AG04450 (cell line): ENCODE measurements at regions not wholly inside any gene's neighbourhood (a gene's known extent, or its start where the extent isn't known, plus 50 kb on each side); places are given as distances from the start of the nearest gene placed in this dataset.

Experiments used
- CTCF ChIA-PET: fragments of 300-600, 350-600 bp; formaldehyde crosslinking; extraction: SDS; loops from one replicate; lab custom pipeline; 2022; ENCODE audit warnings: antibody characterized with exemption, inconsistent platforms; lab: Charles Lee
- POLR2A ChIA-PET: fragments of 350-600 bp; formaldehyde crosslinking; extraction: SDS; loops from one replicate; lab custom pipeline; 2021; ENCODE audit warnings: antibody characterized with exemption, inconsistent platforms; lab: Yijun Ruan, JAX
- DNase-seq: peaks from one replicate; pipeline ENCODE4 v3.0.0-alpha.2; 2011; ENCODE audit warnings: low read depth, low spot score
- H3K27ac ChIP-seq: one replicate; pipeline ENCODE4 v1.5.1; 2012; ENCODE audit warnings: low read depth, low read length, control low read depth
- H3K27me3 ChIP-seq: one replicate; pipeline ENCODE4 v1.6.0; 2012; ENCODE audit warnings: low read length; ENCODE audit not compliant: control insufficient read depth, insufficient read depth
- H3K4me3 ChIP-seq: 2 replicates; pipeline ENCODE4 v1.5.1; 2011; ENCODE audit warnings: mild to moderate bottlenecking, low read depth, low read length, control low read depth
- H3K9me3 ChIP-seq: 2 replicates; pipeline ENCODE4 v1.5.1; 2012; ENCODE audit warnings: low read length; ENCODE audit not compliant: control insufficient read depth, insufficient read depth
- TF ChIP-seq, protein P1 (sequence below): IDR thresholded peaks from 2 replicates; pipeline ENCODE4 v1.5.1; 2011; ENCODE audit warnings: low read depth, low read length, control low read depth, inconsistent platforms

DNA sequence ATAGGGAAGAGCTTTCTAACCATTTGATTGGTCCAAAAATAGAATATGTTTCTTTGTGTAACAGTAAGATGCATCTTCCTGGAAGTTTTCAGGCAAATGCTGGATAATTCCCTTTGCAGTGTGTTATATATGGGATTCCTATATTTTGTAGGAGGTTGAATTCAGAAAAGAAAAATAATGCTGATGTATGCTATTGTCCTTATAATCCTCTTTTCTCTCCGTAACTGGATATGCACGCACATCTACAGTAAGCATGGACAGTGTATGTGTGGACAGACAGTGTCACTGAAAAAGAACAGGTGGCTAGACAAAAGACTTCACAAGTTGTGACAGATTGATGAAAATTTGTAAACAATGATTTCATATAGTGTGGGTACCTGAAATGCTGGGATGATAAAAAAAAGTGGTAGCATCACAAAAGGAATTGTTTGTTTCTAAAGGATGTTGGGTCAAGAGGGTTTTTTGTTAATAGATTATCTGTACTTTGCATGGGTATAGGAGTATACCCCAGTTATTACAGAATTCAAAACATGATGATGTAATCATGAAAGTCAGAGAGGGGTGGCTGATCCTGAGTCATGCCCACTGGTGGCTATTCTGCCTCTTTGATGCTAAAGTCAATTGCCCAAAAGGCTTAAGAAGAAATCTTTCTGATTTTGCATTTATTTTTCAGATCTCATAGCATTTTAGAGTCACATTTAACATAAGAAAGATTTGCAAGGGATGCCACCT lies 160.7 kb upstream of the TMTC1 start:
- Histone ChIP-seq H3K27me3 (no peaks in the 10 kb centered on the region), H3K4me3 (no peak overlapping the region), H3K27ac (no peak overlapping the region), H3K9me3 (no peaks in the 10 kb centered on the region)
- POLR2A ChIA-PET: no interaction called here
- TF ChIP-seq, protein P1, sequence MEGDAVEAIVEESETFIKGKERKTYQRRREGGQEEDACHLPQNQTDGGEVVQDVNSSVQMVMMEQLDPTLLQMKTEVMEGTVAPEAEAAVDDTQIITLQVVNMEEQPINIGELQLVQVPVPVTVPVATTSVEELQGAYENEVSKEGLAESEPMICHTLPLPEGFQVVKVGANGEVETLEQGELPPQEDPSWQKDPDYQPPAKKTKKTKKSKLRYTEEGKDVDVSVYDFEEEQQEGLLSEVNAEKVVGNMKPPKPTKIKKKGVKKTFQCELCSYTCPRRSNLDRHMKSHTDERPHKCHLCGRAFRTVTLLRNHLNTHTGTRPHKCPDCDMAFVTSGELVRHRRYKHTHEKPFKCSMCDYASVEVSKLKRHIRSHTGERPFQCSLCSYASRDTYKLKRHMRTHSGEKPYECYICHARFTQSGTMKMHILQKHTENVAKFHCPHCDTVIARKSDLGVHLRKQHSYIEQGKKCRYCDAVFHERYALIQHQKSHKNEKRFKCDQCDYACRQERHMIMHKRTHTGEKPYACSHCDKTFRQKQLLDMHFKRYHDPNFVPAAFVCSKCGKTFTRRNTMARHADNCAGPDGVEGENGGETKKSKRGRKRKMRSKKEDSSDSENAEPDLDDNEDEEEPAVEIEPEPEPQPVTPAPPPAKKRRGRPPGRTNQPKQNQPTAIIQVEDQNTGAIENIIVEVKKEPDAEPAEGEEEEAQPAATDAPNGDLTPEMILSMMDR: no peak
- DNase-seq: no peak
- CTCF ChIA-PET: no interaction called here

DNA sequence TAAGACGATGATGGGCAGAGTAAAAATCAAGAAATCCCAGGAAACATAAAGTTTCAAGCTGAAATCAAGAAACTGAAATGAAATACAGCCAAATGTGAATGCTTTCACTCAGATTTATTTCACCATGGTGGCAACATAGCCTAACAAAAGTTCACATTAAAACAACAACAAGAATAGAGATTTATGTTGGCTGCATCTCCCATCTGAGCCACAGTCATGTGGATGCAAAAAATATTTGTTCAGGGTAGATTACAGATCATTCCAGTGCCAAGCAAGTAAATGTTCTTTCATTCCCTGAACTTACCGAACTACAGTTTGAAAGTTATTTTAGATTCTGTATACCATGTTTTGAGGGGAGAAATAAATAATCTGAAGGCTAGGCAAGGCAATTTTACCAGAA lies 159.9 kb upstream of the TMTC1 start:
- Histone ChIP-seq H3K4me3 (no peak overlapping the region), H3K27ac (no peak overlapping the region), H3K9me3 (no peaks in the 10 kb centered on the region), H3K27me3 (no peaks in the 10 kb centered on the region)
- ChIA-PET POLR2A (no interaction called here), CTCF (no interaction called here)
- TF ChIP-seq, protein P1: no peak
- no peak for DNase-seq

DNA sequence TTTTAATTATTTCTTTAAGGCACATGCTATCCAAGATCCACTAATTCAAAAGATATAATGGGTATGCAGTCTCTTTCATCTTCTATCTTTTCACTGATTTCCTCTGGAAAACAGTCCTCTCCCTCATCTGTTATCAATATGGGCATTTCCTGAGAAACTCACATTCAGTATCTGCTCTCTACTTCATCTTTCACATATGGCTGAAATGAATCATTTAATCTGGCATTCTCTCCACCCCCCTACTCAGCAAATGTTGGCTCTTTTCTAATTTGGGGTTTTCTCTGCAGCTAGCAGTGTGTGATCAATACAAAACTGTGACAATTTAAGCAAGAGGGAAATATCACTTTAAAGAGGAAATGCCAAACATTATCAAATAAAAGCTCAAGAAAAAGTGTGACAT lies 157.1 kb upstream of the TMTC1 start:
- POLR2A ChIA-PET: no interaction called here

DNA sequence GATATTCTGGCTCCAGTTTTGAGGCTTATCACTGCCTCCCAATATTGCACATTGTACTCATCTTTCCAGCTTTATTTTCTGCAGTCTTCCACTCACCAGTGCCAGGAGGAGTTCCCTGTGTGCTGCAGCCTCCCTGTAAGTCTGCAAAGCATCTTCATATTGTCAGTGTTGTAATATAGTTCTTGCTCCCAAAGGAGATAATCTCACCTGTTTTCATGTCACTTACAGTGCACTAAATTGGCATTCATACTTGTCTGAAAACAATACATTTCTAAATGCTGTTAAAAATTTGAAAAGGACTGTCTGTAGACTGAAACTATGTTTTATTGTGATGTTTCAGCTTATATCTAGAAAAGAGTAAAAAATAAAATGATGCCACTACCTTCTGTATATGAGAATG lies 146.8 kb upstream of the TMTC1 start:
- Histone ChIP-seq H3K27ac (no peak overlapping the region), H3K4me3 (no peak overlapping the region), H3K9me3 (no peaks in the 10 kb centered on the region), H3K27me3 (no peaks in the 10 kb centered on the region)
- DNase-seq: no peak
- ChIA-PET POLR2A (no interaction called here), CTCF (interaction anchor here (0.6 kb wide), 1 partner anchor 915 kb away, joined by 3 read pairs; no protein-coding TSS in a partner anchor)
- TF ChIP-seq, protein P1: no peak

More for the DNA sequence above, 157.1 kb upstream of the TMTC1 start:
- TF ChIP-seq, protein P1: no peak
- no peak for DNase-seq
- Histone ChIP-seq H3K27ac (no peak overlapping the region), H3K27me3 (no peaks in the 10 kb centered on the region), H3K9me3 (no peaks in the 10 kb centered on the region), H3K4me3 (no peak overlapping the region)
- CTCF ChIA-PET: no interaction called here

DNA sequence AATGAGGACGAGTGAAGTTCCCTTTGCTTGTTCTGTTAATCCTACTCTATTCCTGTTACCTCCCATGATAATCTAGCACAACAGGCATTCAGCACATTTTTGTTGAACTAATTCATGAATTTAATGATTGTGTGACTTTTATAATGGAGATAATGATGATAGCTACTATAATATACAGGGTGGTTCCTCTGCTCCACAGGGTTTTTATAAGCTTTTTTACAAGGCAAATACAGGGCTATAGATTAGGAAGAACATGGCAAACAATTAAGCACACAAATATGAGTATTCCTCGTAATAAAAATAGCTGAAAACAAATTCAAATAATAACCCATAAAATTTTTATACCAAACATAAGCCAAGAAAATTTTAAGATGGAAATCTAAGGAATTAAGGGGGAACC lies 145.6 kb upstream of the TMTC1 start:
- Histone ChIP-seq H3K27ac (no peak overlapping the region), H3K9me3 (no peaks in the 10 kb centered on the region), H3K27me3 (no peaks in the 10 kb centered on the region), H3K4me3 (no peak overlapping the region)
- TF ChIP-seq, protein P1: no peak
- CTCF ChIA-PET: no interaction called here
- DNase-seq: no peak
- POLR2A ChIA-PET: no interaction called here
